HG03280 (cell line): ENCODE measurements at regions not wholly inside any gene's neighbourhood (a gene's known extent, or its start where the extent isn't known, plus 50 kb on each side); places are given as distances from the start of the nearest gene placed in this dataset.
"Not testable (repeated sequence)": the region's sequence is repeated elsewhere in the genome, so short reads cannot be mapped to it uniquely, and the experiment has no call there.

ENCODE experiments used
- ATAC-seq: cut with Tn5 transposase; IDR thresholded peaks from one replicate; pipeline ENCODE4 v1.9.1; 2021; ENCODE audit warnings: mild to moderate bottlenecking, moderate library complexity; ENCODE audit not compliant: unreplicated experiment

GRCh38 chr5:99191206-99191745 lies 262.5 kb upstream of the CHD1 start:
- ATAC-seq = no peak

- ATAC-seq = no peak
Measured at GRCh38 chr5:99187611-99188010, 258.8 kb upstream of the CHD1 start.

GRCh38 chr5:99179206-99179605 lies 250.4 kb upstream of the CHD1 start:
- no peak for ATAC-seq

DNA sequence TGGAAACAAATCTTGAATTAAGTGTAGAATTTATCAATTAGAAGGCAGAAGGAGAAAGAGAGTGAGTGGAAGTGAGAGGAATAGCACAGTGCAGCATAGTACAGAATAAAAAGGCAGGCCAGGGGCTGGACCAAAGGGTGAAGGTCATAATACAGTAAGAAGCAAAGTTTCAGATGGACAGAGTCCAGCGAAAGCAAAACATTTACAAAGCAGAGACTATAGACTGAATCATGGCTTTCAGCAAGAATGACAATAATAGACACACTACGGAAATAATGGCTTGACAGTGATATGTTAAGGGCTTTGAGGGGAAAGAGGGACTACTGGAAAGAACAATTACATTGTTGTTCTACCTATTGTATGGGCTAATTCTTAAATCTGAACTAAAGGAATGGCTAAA lies 249.0 kb upstream of the CHD1 start:
- ATAC-seq = no peak

- no peak for ATAC-seq
Measured at GRCh38 chr5:99176186-99176585, 247.4 kb upstream of the CHD1 start.

DNA sequence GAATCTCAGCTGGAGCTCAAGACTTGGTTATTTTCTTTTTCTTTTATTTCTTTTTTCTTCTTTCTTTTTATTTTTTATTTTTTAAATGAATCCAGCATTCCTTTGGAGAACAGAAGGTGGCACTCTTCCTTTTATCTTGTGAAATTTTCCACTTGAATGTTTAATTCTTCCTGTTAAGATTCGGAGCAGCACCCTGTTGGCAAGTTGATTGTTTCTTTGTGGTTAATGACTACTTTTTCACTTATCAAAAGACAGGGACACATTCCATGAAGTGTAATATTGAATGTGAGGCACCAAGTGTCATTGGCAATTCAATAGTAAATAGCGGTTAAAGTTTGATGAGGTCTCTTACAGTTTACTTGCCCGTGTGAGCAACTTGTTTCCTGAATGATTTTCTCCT lies 240.5 kb upstream of the CHD1 start:
- no peak for ATAC-seq

GRCh38 chr5:99161538-99161937 lies 232.7 kb upstream of the CHD1 start:
- not testable (repeated sequence) for ATAC-seq

DNA sequence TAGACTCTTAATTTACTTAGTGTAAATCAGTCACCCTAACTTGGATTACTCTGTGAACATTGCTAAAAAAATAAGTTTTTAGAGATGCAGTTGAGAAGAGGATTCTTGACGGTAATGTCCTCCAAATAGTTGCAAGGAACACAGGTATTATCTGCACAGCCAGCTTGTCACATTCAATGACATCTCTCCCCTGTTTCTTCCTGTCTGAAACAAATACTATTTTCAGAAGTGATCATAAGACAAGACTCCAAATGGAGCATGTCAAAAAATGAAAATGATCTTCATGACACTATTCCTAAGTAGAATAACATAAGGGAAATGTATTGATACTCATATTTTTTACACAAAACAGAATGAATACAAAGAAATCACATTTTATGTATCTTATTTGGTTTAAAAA lies 227.9 kb upstream of the CHD1 start:
- ATAC-seq = no peak

DNA sequence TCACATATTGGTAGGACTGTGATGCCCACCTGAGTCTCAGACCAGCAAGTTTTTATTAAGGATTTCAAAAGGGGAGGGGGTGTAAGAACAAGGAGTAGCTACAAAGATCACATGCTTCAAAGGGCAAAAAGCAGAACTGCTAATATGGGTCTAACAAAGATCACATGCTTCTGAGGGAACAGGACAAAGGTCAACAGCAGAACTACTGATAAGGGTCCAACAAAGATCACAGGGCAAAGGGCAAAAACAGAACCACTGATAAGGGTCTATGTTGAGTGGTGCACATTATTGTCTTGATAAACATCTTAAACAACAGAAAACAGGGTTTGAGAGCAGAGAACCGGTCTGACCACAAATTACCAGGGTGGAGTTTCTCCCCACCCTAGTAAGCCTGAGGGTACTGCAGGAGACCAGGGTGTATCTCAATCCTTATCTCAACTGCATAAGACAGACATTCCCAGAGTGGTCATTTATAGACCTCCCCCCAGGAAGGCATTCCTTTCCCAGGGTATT lies 214.5 kb upstream of the CHD1 start:
- not testable (repeated sequence) for ATAC-seq

GRCh38 chr5:99141534-99142128 lies 212.8 kb upstream of the CHD1 start:
- no peak for ATAC-seq

- ATAC-seq = no peak
Measured at GRCh38 chr5:99138911-99139310, 210.1 kb upstream of the CHD1 start.

DNA sequence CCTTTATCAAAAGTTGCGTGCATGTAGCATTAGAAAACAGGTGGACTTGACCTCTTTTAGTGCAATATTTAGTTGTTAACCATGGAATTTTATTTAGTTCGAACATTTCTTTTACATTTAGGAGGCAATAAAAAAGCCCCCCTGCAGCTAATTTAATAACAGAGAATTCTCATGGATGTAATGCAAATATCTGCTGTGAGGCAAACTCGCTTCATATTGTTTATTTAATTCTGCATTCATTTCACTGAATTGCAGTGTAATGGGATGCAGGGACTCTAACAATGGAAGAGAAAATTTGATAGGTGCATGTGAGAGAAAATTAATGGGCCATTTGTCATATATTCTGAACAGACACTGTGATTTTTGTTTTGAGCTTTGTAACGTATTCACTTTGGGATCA lies 205.1 kb upstream of the CHD1 start:
- ATAC-seq = no peak

- no peak for ATAC-seq
Measured at GRCh38 chr5:99129768-99130501, 201.1 kb upstream of the CHD1 start.

DNA sequence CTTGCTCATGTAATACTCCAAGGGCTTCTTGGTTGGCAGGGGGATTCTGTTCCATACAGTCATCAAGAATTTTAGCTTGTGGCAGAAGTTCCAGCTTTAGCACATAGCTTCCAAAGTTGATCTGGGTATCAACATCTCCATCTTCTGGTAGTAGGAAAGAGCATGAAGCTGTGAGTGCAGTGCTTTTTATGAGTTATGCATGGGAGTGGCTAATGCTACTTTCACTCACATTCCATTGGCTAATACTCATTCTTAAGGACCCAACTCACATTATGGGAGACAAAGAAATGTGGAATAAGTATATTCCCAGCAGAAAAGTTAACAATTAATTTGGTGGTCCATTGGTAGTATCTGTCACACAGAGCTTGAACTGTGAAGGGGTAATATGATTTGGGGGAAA lies 194.2 kb upstream of the CHD1 start:
- no peak for ATAC-seq

- no peak for ATAC-seq
Measured at GRCh38 chr5:99119326-99119725, 190.5 kb upstream of the CHD1 start.

DNA sequence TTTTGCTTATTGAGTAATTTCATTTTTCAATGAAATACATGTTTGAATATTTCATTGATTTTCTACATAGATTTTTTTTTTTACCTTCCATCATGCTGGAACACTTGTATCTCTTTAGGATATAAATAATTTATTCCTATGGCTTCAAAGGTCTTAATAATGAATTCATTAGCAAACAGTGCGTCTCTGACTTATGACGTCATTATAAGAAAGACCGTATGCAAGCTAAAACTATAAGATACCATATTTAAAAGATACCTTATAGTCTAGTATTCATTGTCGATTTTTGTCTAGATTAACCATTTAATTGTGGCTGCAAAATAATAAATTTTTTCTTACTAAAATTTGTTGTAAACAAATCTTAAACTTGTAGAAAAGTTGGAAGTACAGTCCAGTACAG lies 187.7 kb upstream of the CHD1 start:
- no peak for ATAC-seq

DNA sequence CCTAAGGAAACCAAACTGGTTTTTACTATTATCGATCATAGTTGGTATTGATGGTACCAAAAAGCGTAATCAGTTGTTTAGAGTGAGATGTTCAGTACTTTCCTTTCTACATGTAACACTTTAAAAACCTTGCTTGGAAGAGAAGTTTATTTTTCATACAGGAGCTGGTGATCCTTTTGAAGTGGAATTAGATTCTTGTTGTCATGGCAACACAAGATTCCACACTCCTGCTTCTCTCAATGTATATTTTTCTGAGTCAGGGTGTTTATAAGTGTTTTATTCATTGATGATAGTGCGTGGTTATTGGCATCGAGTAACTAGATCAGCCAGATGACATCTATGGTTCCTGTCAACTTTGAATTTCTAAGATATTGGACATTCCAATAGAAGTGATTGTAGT lies 181.1 kb upstream of the CHD1 start:
- no peak for ATAC-seq

DNA sequence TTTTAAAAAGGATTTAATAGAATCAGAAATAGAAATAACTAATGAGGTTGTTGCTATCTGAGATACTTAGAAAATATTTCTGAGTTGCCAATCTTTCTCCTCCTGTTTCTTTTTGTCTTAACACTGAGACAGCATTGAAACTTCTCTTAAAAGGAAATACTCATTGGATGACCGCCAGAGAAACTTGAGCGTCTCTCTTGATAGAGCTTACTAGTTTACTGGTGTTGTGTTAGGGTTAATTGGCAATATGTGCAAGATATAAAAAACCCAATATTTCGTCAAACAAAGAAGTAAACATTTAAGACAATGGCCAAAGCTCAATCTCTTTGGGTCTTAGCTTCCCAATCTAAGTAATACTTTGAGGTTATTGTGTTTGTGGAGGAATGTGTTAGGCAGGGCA lies 176.4 kb upstream of the CHD1 start:
- ATAC-seq = no peak

- peak; percentile 47 for ATAC-seq
Measured at GRCh38 chr5:99104538-99105132, 175.8 kb upstream of the CHD1 start.

DNA sequence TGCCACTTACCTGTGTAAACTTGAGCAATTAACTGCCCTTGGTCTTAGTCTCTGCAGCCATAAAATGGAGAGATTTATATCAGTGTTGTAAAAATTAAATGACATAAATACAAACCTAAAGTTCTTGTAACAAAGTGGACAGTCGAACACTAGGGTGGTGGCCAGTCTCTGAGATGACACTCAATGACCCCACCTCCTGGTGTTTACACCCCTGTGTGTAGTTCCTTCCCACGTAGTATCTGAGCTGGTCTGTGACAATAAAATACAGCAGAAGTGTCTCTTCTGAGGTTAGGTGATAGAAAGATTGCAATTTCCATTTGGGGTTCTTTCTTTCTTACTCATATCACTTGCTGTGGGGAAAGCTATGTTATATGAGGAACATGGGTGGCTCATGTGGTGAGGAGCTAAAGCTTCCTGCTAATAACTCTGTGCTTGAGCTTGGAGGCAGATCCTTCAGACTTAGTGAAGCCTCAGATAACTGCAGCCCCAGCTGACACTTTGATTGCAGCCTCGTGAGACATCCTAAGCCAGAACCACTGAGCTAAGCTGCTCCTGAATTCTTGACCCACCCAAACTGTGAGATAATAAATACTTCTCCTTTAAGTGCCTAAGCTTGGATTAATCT lies 173.4 kb upstream of the CHD1 start:
- no peak for ATAC-seq

DNA sequence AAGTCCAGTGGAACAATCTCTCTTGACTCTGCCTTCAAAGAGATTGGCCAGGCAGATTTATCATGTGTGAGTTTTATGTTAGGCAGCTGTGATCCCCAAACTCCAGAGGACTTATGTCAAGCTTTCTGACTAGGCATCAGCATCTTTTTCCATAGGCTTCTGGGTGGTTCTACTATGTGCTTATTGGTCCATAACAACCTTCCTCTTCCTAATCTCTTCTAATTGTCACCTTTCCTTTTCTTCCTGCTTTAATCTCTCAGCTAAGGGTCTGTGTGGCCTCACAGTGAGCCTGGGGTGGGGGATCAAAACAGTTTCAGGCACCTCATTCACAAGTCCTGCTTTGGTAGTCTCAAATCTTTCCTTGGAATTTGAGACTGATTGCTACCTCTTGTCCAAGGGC lies 170.9 kb upstream of the CHD1 start:
- ATAC-seq = no peak
